Progenitor cell of endocrine pancreas (in vitro differentiated cells): ENCODE measurements at regions not wholly inside any gene's neighbourhood (a gene's known extent, or its start where the extent isn't known, plus 50 kb on each side); places are given as distances from the start of the nearest gene placed in this dataset.

ENCODE experiments used
- DNase-seq: peaks from one replicate; pipeline ENCODE4 v3.0.0; 2021; ENCODE audit warnings: low spot score; ENCODE audit not compliant: unreplicated experiment
- H3K27ac Mint-ChIP-seq: 2 replicates; pipeline ENCODE4 v1.8.0; 2021; ENCODE audit warnings: mild to moderate bottlenecking, moderate library complexity, mixed read lengths
- H3K27me3 Mint-ChIP-seq: 2 replicates; pipeline ENCODE4 v1.8.0; 2021; ENCODE audit warnings: mixed read lengths
- H3K36me3 Mint-ChIP-seq: 2 replicates; pipeline ENCODE4 v1.8.0; 2022; ENCODE audit warnings: mixed read lengths; ENCODE audit not compliant: insufficient read depth
- H3K4me1 Mint-ChIP-seq: 2 replicates; pipeline ENCODE4 v1.8.0; 2021; ENCODE audit warnings: low read depth, mixed read lengths
- H3K4me3 Mint-ChIP-seq: 2 replicates; pipeline ENCODE4 v1.8.0; 2021; ENCODE audit warnings: low read depth, mild to moderate bottlenecking, moderate library complexity, mixed read lengths
- H3K9me3 Mint-ChIP-seq: 2 replicates; pipeline ENCODE4 v1.8.0; 2021; ENCODE audit warnings: low read depth, mixed read lengths
- CTCF ChIP-seq: fragments of 200-600 bp; sonication (generic); IDR thresholded peaks from one replicate; pipeline ENCODE4 v1.5.0; 2021; ENCODE audit warnings: antibody characterized with exemption, mild to moderate bottlenecking; ENCODE audit not compliant: unreplicated experiment

- Mint-ChIP-seq H3K4me1 (no peaks in the 10 kb centered on the region), H3K4me3 (no peak overlapping the region), H3K27me3 (no peaks in the 10 kb centered on the region), H3K9me3 (no peaks in the 10 kb centered on the region), H3K36me3 (no peaks in the 10 kb centered on the region), H3K27ac (no peak overlapping the region)
- DNase-seq: no peak
- TF ChIP-seq CTCF: no peak
Observed at GRCh38 chr4:28760003-28760402, 1899.4 kb downstream of the STIM2 start.

- H3K27ac Mint-ChIP-seq: no peak overlapping the region
- no peak for TF ChIP-seq CTCF
- H3K36me3 Mint-ChIP-seq: no peaks in the 10 kb centered on the region
- H3K9me3 Mint-ChIP-seq: peaks cover 7% of the 10 kb centered on the region
- no peaks in the 10 kb centered on the region for H3K4me1 Mint-ChIP-seq
- no peak overlapping the region for H3K4me3 Mint-ChIP-seq
- H3K27me3 Mint-ChIP-seq: no peaks in the 10 kb centered on the region
- no peak for DNase-seq
Observed at GRCh38 chr4:28772066-28772465, 1911.4 kb downstream of the STIM2 start.

- no peaks in the 10 kb centered on the region for H3K27me3 Mint-ChIP-seq
- no peak overlapping the region for H3K4me3 Mint-ChIP-seq
- H3K36me3 Mint-ChIP-seq: no peaks in the 10 kb centered on the region
- no peaks in the 10 kb centered on the region for H3K4me1 Mint-ChIP-seq
- no peak overlapping the region for H3K27ac Mint-ChIP-seq
- H3K9me3 Mint-ChIP-seq: peaks cover 3% of the 10 kb centered on the region
- TF ChIP-seq CTCF: no peak
- DNase-seq: no peak
Observed at GRCh38 chr4:28772788-28773187, 1912.1 kb downstream of the STIM2 start.

GRCh38 chr4:28774344-28774743, 1913.7 kb downstream of the STIM2 start:
- H3K4me1 Mint-ChIP-seq: no peaks in the 10 kb centered on the region
- no peak for DNase-seq
- no peaks in the 10 kb centered on the region for H3K9me3 Mint-ChIP-seq
- no peaks in the 10 kb centered on the region for H3K36me3 Mint-ChIP-seq
- H3K4me3 Mint-ChIP-seq: no peak overlapping the region
- no peak for TF ChIP-seq CTCF
- H3K27ac Mint-ChIP-seq: no peak overlapping the region
- no peaks in the 10 kb centered on the region for H3K27me3 Mint-ChIP-seq

- Mint-ChIP-seq H3K27me3 (no peaks in the 10 kb centered on the region), H3K4me1 (no peaks in the 10 kb centered on the region), H3K36me3 (no peaks in the 10 kb centered on the region), H3K27ac (no peak overlapping the region), H3K9me3 (no peaks in the 10 kb centered on the region), H3K4me3 (no peak overlapping the region)
- no peak for DNase-seq
- TF ChIP-seq CTCF: no peak
Observed at GRCh38 chr4:28776004-28776403, 1915.4 kb downstream of the STIM2 start.
